H1 (cell line): ENCODE measurements at regions not wholly inside any gene's neighbourhood (a gene's known extent, or its start where the extent isn't known, plus 50 kb on each side); places are given as distances from the start of the nearest gene placed in this dataset.

ENCODE experiments used
- CEBPB ChIP-seq: IDR thresholded peaks from 2 replicates; pipeline ENCODE4 v1.6.1; 2012; ENCODE audit warnings: low read depth, low read length
- JUND ChIP-seq: IDR thresholded peaks from 2 replicates; pipeline ENCODE4 v1.6.1; 2011; ENCODE audit warnings: mild to moderate bottlenecking, improper control_type of control experiment, low read length
- RNF2 ChIP-seq: fragments of 200-900, 300-1000 bp; sonication (generic); IDR thresholded peaks from 2 replicates; pipeline ENCODE4 v1.7.1; 2016; ENCODE audit warnings: borderline replicate concordance, low read depth, mild to moderate bottlenecking, antibody characterized with exemption, low read length; ENCODE audit not compliant: poor library complexity, severe bottlenecking; ENCODE audit errors: missing control alignments
- RXRA ChIP-seq: IDR thresholded peaks from 2 replicates; pipeline ENCODE4 v1.6.1; 2011; ENCODE audit warnings: low read depth, mild to moderate bottlenecking, low read length, moderate library complexity; ENCODE audit not compliant: insufficient read depth
- SP4 ChIP-seq: IDR thresholded peaks from 2 replicates; pipeline ENCODE4 v1.6.1; 2012; ENCODE audit warnings: low read length, inconsistent platforms
- TBP ChIP-seq: IDR thresholded peaks from 2 replicates; pipeline ENCODE4 v1.6.1; 2011; ENCODE audit warnings: low read depth, low read length, improper control_type of control experiment
- TF ChIP-seq, protein P1 (sequence below), 3 experiments: IDR thresholded peaks; 1 replicate in 2 of 3; 2 replicates in 1 of 3; pipeline versions ENCODE4 v1.5.1 to v1.6.1; 2011; ENCODE audit warnings: low read length in 3 of 3, mild to moderate bottlenecking in 3 of 3, inconsistent platforms in 2 of 3, low read depth in 1 of 3, moderate library complexity in 1 of 3; ENCODE audit not compliant: insufficient read depth in 1 of 3; ENCODE audit errors: control extremely low read depth in 1 of 3

DNA sequence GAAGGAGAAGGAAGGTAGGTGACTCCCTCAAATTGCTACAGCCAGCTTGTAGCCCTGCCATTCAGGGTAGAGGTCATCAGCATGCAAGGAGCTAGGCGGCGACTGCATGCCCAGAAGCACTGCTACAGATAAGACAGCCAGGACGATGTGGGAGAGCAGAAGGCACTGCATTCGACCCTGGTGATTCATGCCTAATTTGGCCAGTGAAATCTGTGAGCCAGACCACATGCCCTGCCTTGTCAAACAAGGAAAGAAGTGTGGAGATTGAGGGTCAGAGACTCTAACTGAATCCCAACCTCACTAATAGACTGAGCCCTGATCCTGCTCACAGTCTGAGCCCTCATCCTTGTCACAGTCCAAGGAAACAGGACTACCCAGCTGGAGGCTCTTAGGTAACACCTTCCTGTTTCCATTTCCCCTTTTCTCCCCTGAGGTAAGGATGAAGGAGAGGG, 86.6 kb downstream of the LINGO1 start:
- no peak for TF ChIP-seq CEBPB
- no peak for TF ChIP-seq RXRA
- TF ChIP-seq, protein P1, sequence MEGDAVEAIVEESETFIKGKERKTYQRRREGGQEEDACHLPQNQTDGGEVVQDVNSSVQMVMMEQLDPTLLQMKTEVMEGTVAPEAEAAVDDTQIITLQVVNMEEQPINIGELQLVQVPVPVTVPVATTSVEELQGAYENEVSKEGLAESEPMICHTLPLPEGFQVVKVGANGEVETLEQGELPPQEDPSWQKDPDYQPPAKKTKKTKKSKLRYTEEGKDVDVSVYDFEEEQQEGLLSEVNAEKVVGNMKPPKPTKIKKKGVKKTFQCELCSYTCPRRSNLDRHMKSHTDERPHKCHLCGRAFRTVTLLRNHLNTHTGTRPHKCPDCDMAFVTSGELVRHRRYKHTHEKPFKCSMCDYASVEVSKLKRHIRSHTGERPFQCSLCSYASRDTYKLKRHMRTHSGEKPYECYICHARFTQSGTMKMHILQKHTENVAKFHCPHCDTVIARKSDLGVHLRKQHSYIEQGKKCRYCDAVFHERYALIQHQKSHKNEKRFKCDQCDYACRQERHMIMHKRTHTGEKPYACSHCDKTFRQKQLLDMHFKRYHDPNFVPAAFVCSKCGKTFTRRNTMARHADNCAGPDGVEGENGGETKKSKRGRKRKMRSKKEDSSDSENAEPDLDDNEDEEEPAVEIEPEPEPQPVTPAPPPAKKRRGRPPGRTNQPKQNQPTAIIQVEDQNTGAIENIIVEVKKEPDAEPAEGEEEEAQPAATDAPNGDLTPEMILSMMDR (IDR thresholded peaks at IDR 0.05; ENCODE audit: control extremely low read depth in 1 of 3, insufficient read depth in 1 of 3, low read depth in 1 of 3, low read length in 3 of 3) = no peak
- TF ChIP-seq JUND = no peak
- no peak for TF ChIP-seq SP4
- no peak for TF ChIP-seq RNF2
- no peak for TF ChIP-seq TBP
